GM21825 (cell line): ENCODE measurements at regions not wholly inside any gene's neighbourhood (a gene's known extent, or its start where the extent isn't known, plus 50 kb on each side); places are given as distances from the start of the nearest gene placed in this dataset.

Experiments
- ATAC-seq: cut with Tn5 transposase; IDR thresholded peaks from one replicate; pipeline ENCODE4 v1.9.1; 2021; ENCODE audit warnings: mild to moderate bottlenecking, moderate library complexity; ENCODE audit not compliant: unreplicated experiment

GRCh38 chr2:198712485-198712884, 745.3 kb downstream of the SATB2 start:
- ATAC-seq: no peak

GRCh38 chr2:198711484-198711883, 746.3 kb downstream of the SATB2 start:
- ATAC-seq: no peak

GRCh38 chr2:198710562-198710961, 747.2 kb downstream of the SATB2 start:
- ATAC-seq: no peak

- ATAC-seq: no peak
These were observed 751.2 kb downstream of the SATB2 start for GRCh38 chr2:198706476-198707082.

GRCh38 chr2:198703281-198703680, 754.5 kb downstream of the SATB2 start:
- no peak for ATAC-seq

- ATAC-seq: no peak
These were observed 754.9 kb downstream of the SATB2 start for GRCh38 chr2:198702796-198703195.

GRCh38 chr2:198701481-198701880, 756.3 kb downstream of the SATB2 start:
- no peak for ATAC-seq

- no peak for ATAC-seq
These were observed 757.4 kb downstream of the SATB2 start for GRCh38 chr2:198700319-198700718.

GRCh38 chr2:198698230-198698629, 759.5 kb downstream of the SATB2 start:
- no peak for ATAC-seq

- no peak for ATAC-seq
These were observed 759.9 kb downstream of the SATB2 start for GRCh38 chr2:198697794-198698193.

- ATAC-seq: no peak
These were observed 760.5 kb downstream of the SATB2 start for GRCh38 chr2:198697218-198697617.

- no peak for ATAC-seq
These were observed 761.9 kb downstream of the SATB2 start for GRCh38 chr2:198695879-198696278.

GRCh38 chr2:198692907-198693510, 764.7 kb downstream of the SATB2 start:
- ATAC-seq: no peak

GRCh38 chr2:198691236-198691635, 766.5 kb downstream of the SATB2 start:
- no peak for ATAC-seq

- no peak for ATAC-seq
These were observed 793.4 kb downstream of the SATB2 start for GRCh38 chr2:198664321-198664720.

- no peak for ATAC-seq
These were observed 794.8 kb downstream of the SATB2 start for GRCh38 chr2:198662905-198663304.

- ATAC-seq: no peak
These were observed 797.2 kb downstream of the SATB2 start for GRCh38 chr2:198660501-198660900.

- no peak for ATAC-seq
These were observed 798.5 kb downstream of the SATB2 start for GRCh38 chr2:198659096-198659870.

- no peak for ATAC-seq
These were observed 800.1 kb downstream of the SATB2 start for GRCh38 chr2:198657512-198658121.

GRCh38 chr2:198656869-198657268, 800.9 kb downstream of the SATB2 start:
- ATAC-seq: no peak

- no peak for ATAC-seq
These were observed 803.1 kb downstream of the SATB2 start for GRCh38 chr2:198654646-198655045.

GRCh38 chr2:198653311-198653710, 804.4 kb downstream of the SATB2 start:
- no peak for ATAC-seq
